ELF-1 (cell line): ENCODE measurements at regions not wholly inside any gene's neighbourhood (a gene's known extent, or its start where the extent isn't known, plus 50 kb on each side); places are given as distances from the start of the nearest gene placed in this dataset.

Experiments
- DNase-seq: peaks from one replicate; pipeline ENCODE4 v3.0.0-alpha.2; 2016; ENCODE audit warnings: low read depth, low spot score

GRCh38 chr4:10753856-10754402 is 69.4 kb upstream of the CLNK start:
- no peak for DNase-seq

- DNase-seq = no peak
Observed at GRCh38 chr4:10753336-10753735, 68.8 kb upstream of the CLNK start.

- DNase-seq = no peak
Observed at GRCh38 chr4:10750714-10751113, 66.1 kb upstream of the CLNK start.

GRCh38 chr4:10747186-10747585 is 62.6 kb upstream of the CLNK start:
- DNase-seq = peak; percentile 8

GRCh38 chr4:10746371-10747171 is 62.0 kb upstream of the CLNK start:
- no peak for DNase-seq

- no peak for DNase-seq
Observed at GRCh38 chr4:10743357-10743756, 58.8 kb upstream of the CLNK start.

- DNase-seq = no peak
Observed at GRCh38 chr4:10741961-10742699, 57.6 kb upstream of the CLNK start.

- no peak for DNase-seq
Observed at GRCh38 chr4:10740891-10741620, 56.5 kb upstream of the CLNK start.

GRCh38 chr4:10740251-10740650 is 55.7 kb upstream of the CLNK start:
- DNase-seq = no peak

- DNase-seq = no peak
Observed at GRCh38 chr4:10738826-10739489, 54.4 kb upstream of the CLNK start.

- DNase-seq = no peak
Observed at GRCh38 chr4:10737337-10737736, 52.8 kb upstream of the CLNK start.

- DNase-seq = no peak
Observed at GRCh38 chr4:10736895-10737294, 52.3 kb upstream of the CLNK start.

- no peak for DNase-seq
Observed at GRCh38 chr4:10736266-10736665, 51.7 kb upstream of the CLNK start.

GRCh38 chr4:10734697-10735096 is 50.1 kb upstream of the CLNK start:
- no peak for DNase-seq
